Stimulated activated CD8-positive, alpha-beta memory T cell treated with anti-CD3 and anti-CD28 coated beads, Interleukin-4, amount 100 ng/mL, for 24 hours (primary cell): ENCODE measurements at regions not wholly inside any gene's neighbourhood (a gene's known extent, or its start where the extent isn't known, plus 50 kb on each side); places are given as distances from the start of the nearest gene placed in this dataset.

Experiments used
- DNase-seq: peaks from one replicate; pipeline ENCODE4 v3.0.0-alpha.2; 2020; ENCODE audit warnings: low read depth

DNA sequence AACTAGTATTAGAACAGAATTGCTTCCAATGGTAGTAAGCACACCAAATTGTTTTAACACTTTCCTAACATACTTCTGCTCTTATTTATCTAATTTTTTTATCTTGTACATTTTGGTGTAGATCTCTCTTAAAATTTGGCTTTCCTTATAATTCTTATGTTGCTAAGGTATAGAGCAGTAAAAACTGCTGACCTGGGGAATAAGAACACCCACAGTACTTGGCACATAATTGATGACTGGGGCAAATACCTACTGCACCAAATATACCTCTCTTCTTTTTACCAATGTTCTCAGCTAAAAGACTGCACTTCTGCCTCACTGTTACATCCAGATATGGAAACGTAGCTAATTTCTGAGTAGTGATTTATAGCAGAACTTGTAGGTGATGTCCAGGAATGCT, 642.2 kb downstream of the LIG4 start:
- DNase-seq, result no peak

GRCh38 chr13:107572156-107572555, 643.2 kb downstream of the LIG4 start:
- no peak for DNase-seq

- no peak for DNase-seq
Measured at GRCh38 chr13:107568181-107568580, 647.2 kb downstream of the LIG4 start.

GRCh38 chr13:107563099-107563925, 652.0 kb downstream of the LIG4 start:
- DNase-seq, result no peak

DNA sequence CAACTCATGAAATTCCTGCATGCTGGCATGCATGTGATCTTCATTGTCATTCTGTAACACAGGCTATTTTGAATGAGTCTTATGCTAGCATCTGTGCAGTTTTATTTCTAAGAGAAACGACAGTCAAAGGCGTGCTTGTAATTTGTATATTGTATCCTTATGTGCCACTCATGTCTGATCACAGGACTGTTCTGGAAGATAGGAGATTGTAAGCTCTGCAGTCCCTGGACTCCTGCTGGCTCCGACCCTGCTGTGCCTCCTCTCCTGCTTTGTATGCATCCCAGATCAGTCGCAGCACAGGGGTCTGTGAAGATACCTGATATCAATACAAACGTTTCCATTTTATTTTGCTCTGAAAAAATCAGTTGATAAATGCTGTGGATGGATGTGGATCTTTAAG, 653.1 kb downstream of the LIG4 start:
- no peak for DNase-seq

GRCh38 chr13:107554460-107554859, 660.9 kb downstream of the LIG4 start:
- DNase-seq, result no peak

DNA sequence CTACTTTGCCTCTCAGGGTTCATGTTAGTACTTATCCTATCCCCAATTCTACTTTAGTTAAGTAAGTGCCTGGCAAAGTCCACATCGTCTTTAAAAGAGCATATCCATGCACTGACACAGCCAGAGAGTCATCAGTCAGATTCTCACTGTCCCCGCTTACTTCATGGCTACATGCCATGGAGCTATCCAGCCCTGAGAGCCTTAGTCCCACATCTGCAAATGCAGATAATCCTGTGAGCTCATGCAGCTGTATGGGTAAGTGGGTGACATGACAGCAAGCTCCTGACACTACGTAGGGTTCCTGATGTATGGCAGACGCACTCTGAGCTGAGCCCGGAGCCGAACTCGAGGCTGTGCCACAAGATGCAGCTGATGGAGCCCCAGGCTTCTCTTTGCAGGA, 661.5 kb downstream of the LIG4 start:
- no peak for DNase-seq

- no peak for DNase-seq
Measured at GRCh38 chr13:107551521-107551920, 663.8 kb downstream of the LIG4 start.

DNA sequence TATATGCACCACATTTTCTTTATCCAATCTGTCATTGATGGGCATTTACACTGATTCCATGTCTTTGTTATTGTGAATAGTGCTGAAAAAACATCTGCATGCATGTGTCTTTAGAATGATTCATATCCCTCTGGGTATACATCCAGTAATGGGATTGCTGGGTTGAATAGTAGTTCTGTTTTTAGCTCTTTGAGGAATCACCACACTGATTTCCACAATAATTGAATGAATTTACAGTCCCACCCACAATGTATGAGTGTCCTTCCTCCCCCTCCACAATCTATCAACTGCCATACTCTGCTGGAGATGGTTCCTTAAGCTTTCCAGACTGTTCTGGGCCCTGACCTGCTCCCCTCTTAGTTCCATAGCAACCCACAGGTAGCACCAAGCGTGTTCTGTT, 667.0 kb downstream of the LIG4 start:
- DNase-seq, result no peak

- no peak for DNase-seq
Measured at GRCh38 chr13:107545946-107546502, 669.3 kb downstream of the LIG4 start.

DNA sequence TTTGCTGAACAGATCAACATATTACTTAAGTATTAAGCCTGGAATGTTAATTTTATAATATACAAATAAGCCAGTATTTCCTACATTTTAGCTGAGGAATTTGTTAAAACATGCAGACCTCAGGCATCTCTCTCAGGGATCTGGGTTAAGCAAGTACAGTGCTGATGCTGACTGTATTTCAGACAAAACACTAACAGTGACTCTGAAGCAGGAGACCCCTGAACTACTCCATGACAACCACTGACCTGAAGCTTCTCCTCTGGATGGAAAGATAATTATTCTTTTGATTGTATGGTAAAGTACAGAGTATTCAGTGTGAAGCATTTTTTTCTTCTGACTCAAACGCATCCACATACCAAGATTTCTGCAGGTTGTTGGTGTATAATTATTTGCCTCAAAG, 680.8 kb downstream of the LIG4 start:
- no peak for DNase-seq

DNA sequence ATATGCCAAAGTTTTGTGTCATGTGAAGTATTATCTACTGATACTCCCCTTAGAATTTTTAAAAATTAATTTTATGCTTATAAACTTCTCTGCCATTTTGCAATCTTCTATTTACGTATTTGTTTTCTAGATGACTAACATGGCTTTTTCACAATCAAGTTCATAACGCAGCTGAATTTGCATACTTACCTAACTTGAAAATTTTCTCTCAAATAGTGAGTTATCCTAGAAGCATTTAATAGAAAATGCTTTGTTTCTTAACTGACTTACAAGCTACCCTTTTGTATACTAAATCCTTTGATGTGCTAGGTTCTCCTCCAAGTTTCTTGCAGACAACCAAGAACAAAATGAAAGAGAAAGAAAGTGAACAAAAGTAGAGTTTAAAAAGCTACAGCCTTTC, 683.5 kb downstream of the LIG4 start:
- DNase-seq, result no peak

GRCh38 chr13:107531180-107531579, 684.2 kb downstream of the LIG4 start:
- DNase-seq, result no peak

- no peak for DNase-seq
Measured at GRCh38 chr13:107529035-107529434, 686.3 kb downstream of the LIG4 start.

- DNase-seq, result no peak
Measured at GRCh38 chr13:107518780-107519179, 696.6 kb downstream of the LIG4 start.

- DNase-seq, result no peak
Measured at GRCh38 chr13:107518292-107518691, 697.0 kb downstream of the LIG4 start.

DNA sequence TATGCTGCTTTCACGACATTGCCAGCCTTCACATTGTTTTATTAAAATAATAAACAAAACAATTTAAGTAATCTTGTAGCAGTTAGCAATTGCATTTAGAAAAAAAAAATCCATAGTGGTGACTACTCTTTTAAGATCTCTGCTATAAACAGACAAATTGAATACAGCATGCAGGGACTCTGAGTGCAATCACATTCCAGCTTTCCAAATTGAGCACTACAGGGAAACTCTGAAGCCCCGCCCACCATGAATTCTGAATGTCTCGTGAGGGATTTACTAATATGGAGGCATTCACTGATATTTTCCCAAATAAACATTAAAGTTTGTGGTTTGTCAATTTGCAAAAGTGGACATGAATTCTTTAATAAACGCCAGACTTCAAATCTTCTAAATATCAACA, 698.8 kb downstream of the LIG4 start:
- no peak for DNase-seq

DNA sequence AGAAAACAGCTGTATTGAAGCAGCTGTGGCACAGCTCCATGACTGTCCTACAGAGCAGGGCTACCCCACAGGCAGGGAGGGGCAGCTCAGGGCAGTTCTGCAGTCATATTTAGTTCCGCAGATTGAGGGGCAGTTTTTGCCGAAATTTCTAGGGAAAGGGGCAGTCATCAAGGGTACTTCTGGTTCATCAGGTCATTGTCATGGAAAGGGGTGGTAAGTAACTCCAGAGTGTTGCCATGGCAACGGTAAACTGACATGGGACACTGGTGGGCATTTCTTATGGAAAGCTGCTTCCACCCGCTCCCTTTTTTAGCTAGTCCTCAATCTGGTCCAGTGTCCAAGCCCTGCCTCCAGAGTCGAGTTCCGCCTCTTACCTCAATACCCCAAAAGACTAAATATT, 702.8 kb downstream of the LIG4 start:
- DNase-seq, result no peak

DNA sequence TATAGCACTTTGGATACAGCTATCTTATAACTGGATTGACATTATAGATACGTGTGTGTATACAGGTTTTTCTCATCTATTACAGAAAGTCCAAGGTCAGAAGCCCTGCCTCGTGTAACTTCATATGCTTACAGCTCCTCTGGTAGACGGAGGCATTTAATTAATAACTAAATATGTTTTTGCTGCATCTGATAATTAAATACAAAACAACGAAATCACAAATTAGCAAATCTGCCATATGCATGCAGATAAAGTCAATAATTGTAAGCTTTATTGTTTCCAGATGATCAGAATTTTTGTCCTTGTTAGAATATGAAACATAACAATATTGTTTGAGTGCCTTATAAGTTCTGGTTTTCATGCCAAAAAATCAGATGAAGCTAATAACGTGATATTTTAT, 717.7 kb downstream of the LIG4 start:
- DNase-seq, result no peak

DNA sequence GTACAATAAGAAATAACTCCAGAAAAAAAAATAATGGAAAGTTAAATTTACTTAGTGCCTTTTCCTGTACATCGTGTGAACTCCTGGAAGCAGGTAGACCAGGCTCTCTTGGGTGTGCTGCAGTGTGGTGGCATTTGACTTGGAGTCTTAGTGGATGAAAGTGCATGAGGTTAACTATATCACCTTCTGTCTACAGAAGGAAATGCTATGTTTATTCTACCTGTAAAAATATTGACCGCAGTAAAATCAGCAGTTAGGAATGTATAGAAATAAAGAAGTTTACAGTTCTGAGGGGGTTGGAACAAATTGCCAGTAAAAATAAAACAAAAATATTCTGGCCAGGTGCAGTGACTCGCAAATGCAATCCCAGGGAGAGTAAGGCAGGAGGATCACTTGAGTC, 722.1 kb downstream of the LIG4 start:
- no peak for DNase-seq

GRCh38 chr13:107482688-107483087, 732.6 kb downstream of the LIG4 start:
- DNase-seq, result no peak

- no peak for DNase-seq
Measured at GRCh38 chr13:107480130-107480529, 735.2 kb downstream of the LIG4 start.

GRCh38 chr13:107477772-107478379, 737.5 kb downstream of the LIG4 start:
- DNase-seq, result no peak
